ENCODE measurements at regions not wholly inside any gene's neighbourhood (a gene's known extent, or its start where the extent isn't known, plus 50 kb on each side); places are given as distances from the start of the nearest gene placed in this dataset.

DNA sequence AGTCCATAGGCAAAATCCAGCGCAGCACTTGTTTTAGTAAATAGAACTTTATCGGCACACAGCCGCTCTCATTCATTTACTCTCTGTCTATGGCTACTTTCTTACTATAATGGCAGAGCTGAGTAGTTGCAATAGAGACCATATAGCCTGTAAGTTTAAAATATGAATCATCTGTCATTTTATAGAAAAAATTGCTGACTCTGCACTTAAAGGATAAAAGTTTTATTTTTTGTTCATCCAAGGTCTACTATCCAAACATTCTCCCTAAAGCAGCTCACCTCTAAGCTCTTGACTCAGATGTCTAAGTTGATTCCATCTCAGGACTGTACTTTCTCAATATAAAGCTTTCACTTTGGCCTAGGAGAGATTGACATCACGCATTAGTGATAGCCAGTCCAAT, 825.7 kb downstream of the OLFM4 start:
- Mint-ChIP-seq H3K9me3 (peaks cover 4% of the 10 kb centered on the region), H3K4me3 (no peak overlapping the region), H3K4me1 (ENCODE audit: unreplicated experiment) (peaks cover 16% of the 10 kb centered on the region), H3K36me3 (no peaks in the 10 kb centered on the region), H3K27ac (no peak overlapping the region), H3K27me3 (no peaks in the 10 kb centered on the region)
- TF ChIP-seq, protein P1, sequence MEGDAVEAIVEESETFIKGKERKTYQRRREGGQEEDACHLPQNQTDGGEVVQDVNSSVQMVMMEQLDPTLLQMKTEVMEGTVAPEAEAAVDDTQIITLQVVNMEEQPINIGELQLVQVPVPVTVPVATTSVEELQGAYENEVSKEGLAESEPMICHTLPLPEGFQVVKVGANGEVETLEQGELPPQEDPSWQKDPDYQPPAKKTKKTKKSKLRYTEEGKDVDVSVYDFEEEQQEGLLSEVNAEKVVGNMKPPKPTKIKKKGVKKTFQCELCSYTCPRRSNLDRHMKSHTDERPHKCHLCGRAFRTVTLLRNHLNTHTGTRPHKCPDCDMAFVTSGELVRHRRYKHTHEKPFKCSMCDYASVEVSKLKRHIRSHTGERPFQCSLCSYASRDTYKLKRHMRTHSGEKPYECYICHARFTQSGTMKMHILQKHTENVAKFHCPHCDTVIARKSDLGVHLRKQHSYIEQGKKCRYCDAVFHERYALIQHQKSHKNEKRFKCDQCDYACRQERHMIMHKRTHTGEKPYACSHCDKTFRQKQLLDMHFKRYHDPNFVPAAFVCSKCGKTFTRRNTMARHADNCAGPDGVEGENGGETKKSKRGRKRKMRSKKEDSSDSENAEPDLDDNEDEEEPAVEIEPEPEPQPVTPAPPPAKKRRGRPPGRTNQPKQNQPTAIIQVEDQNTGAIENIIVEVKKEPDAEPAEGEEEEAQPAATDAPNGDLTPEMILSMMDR (conservative IDR thresholded peaks at IDR 0.05), result no peak
- no peak for DNase-seq (ENCODE audit: extremely low spot score, unreplicated experiment)

DNA sequence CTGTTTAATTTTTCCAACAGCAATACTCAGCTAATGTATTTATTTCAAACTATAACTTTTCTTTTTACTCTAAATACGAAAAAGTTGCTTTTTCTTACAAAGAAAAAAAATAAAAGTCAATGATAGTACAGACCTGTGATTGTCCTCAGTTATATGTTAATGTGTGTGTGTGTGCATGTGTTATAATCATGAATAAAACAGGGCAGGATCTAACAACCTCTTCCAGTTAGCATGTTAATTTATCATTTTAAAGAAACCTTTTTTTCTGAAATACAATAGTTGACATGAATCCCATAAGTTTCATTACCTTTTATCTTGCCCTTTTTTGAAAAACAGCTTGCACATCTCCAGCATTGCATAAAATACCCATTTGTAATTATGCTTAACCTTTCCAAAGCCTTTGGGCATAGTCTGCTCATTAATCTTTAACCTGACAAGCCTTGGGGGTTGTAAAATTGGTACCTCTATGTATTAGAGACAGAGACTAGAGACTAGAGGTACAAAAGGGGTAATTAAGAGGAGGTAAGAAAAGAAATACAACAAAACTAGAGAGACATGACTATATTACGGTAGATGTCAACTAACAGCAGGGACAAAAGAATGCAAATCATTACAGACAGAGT, 828.1 kb downstream of the OLFM4 start:
- Mint-ChIP-seq H3K4me1 (ENCODE audit: unreplicated experiment) (peaks cover 16% of the 10 kb centered on the region), H3K4me3 (no peak overlapping the region), H3K27me3 (no peaks in the 10 kb centered on the region), H3K9me3 (peaks cover 4% of the 10 kb centered on the region), H3K27ac (no peak overlapping the region), H3K36me3 (no peaks in the 10 kb centered on the region)
- TF ChIP-seq, protein P1 (conservative IDR thresholded peaks at IDR 0.05), result no peak
- no peak for DNase-seq (ENCODE audit: extremely low spot score, unreplicated experiment)

DNA sequence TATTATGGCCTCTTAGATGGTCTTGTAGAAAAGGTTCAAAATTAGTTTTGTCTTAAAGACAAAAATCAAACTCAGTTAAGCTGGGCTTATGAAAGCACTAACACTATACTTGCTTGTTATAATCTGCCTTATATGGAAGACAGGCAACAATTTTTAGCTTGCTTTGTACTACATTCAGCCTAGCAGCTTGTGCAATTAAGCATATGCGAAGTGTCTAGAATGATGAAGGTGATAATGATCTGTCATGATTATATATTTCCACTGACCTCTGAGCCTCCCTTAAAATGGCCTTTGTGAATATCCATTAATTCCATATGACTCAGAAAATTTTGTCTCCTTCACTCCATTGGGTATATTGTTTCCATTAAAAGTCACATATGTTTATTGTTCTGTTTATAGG, 834.9 kb downstream of the OLFM4 start:
- Mint-ChIP-seq H3K27me3 (no peaks in the 10 kb centered on the region), H3K36me3 (no peaks in the 10 kb centered on the region), H3K4me3 (no peak overlapping the region), H3K9me3 (no peaks in the 10 kb centered on the region), H3K27ac (no peak overlapping the region), H3K4me1 (ENCODE audit: unreplicated experiment) (no peaks in the 10 kb centered on the region)
- DNase-seq (ENCODE audit: extremely low spot score, unreplicated experiment), result no peak
- TF ChIP-seq, protein P1 (conservative IDR thresholded peaks at IDR 0.05), result no peak

DNA sequence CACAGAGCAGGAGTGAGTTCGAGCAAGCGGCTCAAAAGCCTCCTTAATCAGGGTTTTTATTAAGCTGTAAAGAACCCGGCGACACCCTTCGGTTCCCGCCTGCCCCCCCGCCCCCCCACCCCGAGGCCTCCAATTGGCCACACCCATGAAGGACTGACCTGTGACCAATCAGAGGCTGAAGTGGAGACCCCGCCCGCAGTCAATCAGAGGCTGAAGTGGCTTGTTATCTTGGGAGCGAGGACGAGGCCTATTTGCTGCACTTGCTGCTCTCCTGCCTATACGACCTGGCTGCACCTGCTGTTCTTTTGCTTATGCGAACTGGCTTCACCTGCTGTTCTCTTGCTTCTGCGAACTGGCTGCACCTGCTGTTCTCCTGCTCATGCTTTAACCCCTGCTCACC, 844.9 kb downstream of the OLFM4 start:
- no peaks in the 10 kb centered on the region for H3K36me3 Mint-ChIP-seq
- no peak overlapping the region for H3K4me3 Mint-ChIP-seq
- peaks cover 8% of the 10 kb centered on the region for H3K9me3 Mint-ChIP-seq
- TF ChIP-seq, protein P1 (conservative IDR thresholded peaks at IDR 0.05), result no peak
- H3K27ac Mint-ChIP-seq, result no peak overlapping the region
- no peaks in the 10 kb centered on the region for H3K4me1 Mint-ChIP-seq (ENCODE audit: unreplicated experiment)
- no peaks in the 10 kb centered on the region for H3K27me3 Mint-ChIP-seq
- DNase-seq (ENCODE audit: extremely low spot score, unreplicated experiment), result no peak

DNA sequence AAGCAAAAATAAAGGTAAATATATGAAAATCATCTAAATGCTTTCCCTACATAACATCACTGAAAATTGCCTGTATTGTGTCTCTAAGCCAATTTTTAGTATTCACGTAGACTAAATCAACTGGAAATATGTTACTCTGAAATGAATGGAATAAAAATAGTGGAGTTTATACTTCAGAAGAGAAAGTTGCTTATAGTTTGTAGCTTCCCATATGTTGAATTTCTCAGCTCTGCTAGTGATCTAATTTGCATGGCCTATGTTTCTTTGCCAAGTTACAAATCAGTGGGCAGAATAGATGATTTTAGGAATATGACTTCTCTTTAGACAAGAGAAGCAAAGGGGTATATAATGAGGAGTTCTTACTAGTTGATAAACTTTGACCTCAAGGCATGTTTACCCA, 850.2 kb downstream of the OLFM4 start:
- DNase-seq (ENCODE audit: extremely low spot score, unreplicated experiment), result no peak
- TF ChIP-seq, protein P1 (conservative IDR thresholded peaks at IDR 0.05), result no peak
- no peaks in the 10 kb centered on the region for H3K4me1 Mint-ChIP-seq (ENCODE audit: unreplicated experiment)
- no peak overlapping the region for H3K4me3 Mint-ChIP-seq
- H3K9me3 Mint-ChIP-seq, result peaks cover 6% of the 10 kb centered on the region
- no peaks in the 10 kb centered on the region for H3K36me3 Mint-ChIP-seq
- no peaks in the 10 kb centered on the region for H3K27me3 Mint-ChIP-seq
- H3K27ac Mint-ChIP-seq, result no peak overlapping the region

DNA sequence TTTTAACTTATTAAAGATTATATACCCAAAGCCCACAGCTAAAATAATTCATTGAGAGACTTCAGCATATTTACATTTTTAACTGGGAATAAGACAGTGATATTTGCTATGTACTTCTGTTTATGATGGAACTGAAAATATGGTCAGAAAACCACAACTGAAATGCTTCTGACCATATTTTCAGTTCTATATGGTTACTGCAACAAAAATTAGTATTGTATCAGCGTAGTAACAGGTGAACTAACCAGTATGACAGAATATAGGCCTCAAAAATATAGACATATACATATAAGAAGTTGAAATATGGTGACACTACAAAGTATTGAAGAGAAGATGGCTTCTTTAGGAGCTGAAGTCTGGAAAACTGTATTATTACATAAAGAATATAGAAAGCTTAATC, 857.4 kb downstream of the OLFM4 start:
- H3K27me3 Mint-ChIP-seq, result no peaks in the 10 kb centered on the region
- TF ChIP-seq, protein P1 (conservative IDR thresholded peaks at IDR 0.05), result no peak
- no peak overlapping the region for H3K27ac Mint-ChIP-seq
- H3K4me3 Mint-ChIP-seq, result no peak overlapping the region
- H3K36me3 Mint-ChIP-seq, result no peaks in the 10 kb centered on the region
- DNase-seq (ENCODE audit: extremely low spot score, unreplicated experiment), result no peak
- H3K4me1 Mint-ChIP-seq (ENCODE audit: unreplicated experiment), result no peaks in the 10 kb centered on the region
- no peaks in the 10 kb centered on the region for H3K9me3 Mint-ChIP-seq
